ENCODE measurements at regions not wholly inside any gene's neighbourhood (a gene's known extent, or its start where the extent isn't known, plus 50 kb on each side); places are given as distances from the start of the nearest gene placed in this dataset.

DNA sequence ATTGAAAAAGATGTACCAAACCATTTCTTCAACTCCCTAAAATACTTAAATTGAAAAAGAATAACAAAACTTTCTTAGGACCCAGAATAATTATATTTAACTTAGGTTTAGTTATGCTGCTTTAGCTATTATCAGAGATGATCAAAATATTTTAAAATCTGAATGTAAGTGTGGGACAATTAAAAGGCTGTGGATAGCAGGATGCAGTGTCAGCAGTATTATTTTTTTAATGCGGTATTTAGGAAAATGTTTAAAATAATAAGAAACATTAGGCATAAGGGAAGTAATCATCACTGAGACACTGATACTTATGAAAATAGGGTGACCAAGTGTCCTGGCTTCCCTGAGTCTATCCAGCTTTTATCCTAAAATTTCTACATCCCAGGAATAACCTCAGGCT lies 161.5 kb upstream of the PTCHD4 start:
- DNase-seq (ENCODE audit: low spot score), result no peak
- TF ChIP-seq, protein P1, sequence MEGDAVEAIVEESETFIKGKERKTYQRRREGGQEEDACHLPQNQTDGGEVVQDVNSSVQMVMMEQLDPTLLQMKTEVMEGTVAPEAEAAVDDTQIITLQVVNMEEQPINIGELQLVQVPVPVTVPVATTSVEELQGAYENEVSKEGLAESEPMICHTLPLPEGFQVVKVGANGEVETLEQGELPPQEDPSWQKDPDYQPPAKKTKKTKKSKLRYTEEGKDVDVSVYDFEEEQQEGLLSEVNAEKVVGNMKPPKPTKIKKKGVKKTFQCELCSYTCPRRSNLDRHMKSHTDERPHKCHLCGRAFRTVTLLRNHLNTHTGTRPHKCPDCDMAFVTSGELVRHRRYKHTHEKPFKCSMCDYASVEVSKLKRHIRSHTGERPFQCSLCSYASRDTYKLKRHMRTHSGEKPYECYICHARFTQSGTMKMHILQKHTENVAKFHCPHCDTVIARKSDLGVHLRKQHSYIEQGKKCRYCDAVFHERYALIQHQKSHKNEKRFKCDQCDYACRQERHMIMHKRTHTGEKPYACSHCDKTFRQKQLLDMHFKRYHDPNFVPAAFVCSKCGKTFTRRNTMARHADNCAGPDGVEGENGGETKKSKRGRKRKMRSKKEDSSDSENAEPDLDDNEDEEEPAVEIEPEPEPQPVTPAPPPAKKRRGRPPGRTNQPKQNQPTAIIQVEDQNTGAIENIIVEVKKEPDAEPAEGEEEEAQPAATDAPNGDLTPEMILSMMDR (IDR thresholded peaks at IDR 0.05; ENCODE audit: borderline replicate concordance, control extremely low read depth, extremely low read depth, insufficient read depth, missing control alignments), result no peak
- in situ Hi-C loops (cut with MboI; ENCODE audit: low sequenced_read_pairs, unreplicated experiment), result no loop called here

DNA sequence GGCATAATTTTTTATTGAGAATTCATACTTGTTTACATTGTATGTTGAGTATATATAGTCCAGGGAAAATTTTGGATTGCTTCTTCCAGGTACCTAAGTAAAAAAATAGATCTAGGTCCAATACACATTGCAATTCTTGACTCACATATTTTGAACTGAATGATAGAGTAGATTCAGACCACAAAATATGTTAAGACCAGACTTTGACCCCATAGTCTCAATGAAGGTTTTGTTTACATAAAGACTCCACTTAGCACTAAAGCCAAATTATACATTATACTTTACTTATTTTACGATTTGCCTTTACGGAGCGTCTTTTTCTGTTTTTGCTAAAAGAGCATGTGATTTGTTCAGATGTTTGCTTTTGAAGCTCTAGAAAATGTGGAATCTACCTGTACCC lies 144.1 kb upstream of the PTCHD4 start:
- in situ Hi-C loops (cut with MboI; ENCODE audit: low sequenced_read_pairs, unreplicated experiment), result no loop called here
- no peak for DNase-seq (ENCODE audit: low spot score)
- TF ChIP-seq, protein P1 (IDR thresholded peaks at IDR 0.05; ENCODE audit: borderline replicate concordance, control extremely low read depth, extremely low read depth, insufficient read depth, missing control alignments), result no peak

DNA sequence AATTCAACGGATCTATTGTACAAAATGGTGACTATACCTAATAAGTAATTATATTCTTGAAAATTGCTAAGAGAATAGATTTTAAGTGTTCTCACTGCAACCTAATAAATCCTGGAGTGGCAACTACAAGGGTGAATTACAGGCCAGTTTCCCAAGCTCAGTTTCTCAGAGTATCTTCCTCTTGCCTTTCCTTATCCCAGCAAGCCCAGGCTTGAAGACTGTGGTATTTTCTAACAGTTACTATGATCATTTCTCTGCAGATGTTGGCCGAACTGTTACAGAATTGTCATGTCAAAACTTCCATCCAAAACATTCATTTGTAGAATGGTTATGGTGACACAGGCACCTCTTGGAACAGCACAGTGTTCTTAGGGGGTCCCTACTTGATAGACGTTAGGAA lies 138.1 kb upstream of the PTCHD4 start:
- no peak for DNase-seq (ENCODE audit: low spot score)
- TF ChIP-seq, protein P1 (IDR thresholded peaks at IDR 0.05; ENCODE audit: borderline replicate concordance, control extremely low read depth, extremely low read depth, insufficient read depth, missing control alignments), result no peak
- in situ Hi-C loops (cut with MboI; ENCODE audit: low sequenced_read_pairs, unreplicated experiment), result no loop called here

DNA sequence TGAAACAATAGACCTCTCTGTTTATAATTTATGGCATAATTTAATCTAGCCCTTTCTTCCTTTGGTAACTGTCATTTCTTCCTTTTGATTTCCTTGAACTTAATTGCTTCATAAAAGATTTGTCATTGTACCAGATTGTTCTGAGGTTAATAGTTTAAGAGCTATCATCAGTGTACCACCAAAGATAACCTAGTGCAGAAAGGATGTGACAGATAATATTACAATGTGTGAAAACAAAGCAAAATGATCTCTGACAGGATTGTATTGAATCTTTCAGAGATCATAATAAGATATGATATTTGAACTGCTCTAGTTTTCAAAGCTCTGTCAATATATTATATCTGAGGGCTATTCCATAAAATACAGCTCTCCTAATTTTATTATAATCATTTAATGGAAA lies 132.1 kb upstream of the PTCHD4 start:
- TF ChIP-seq, protein P1 (IDR thresholded peaks at IDR 0.05; ENCODE audit: borderline replicate concordance, control extremely low read depth, extremely low read depth, insufficient read depth, missing control alignments), result no peak
- in situ Hi-C loops (cut with MboI; ENCODE audit: low sequenced_read_pairs, unreplicated experiment), result no loop called here
- no peak for DNase-seq (ENCODE audit: low spot score)

DNA sequence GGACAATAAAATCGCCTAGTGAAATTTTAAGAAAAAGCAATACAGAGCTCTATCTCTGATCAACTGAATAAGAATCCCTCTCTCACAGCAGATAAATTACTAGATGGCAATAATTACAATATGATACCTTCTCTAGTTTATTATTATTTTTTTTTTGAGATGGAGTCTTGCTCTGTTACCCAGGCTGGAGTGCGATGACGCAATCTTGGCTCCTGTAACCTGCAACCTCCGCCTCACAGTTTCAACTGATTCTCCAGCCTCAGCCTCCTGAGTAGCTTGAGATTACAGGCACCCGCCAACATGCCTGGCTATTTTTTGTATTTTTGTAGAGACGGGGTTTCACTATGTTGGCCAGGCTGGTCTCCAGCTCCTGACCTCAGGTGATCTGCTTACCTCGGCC lies 129.3 kb upstream of the PTCHD4 start:
- TF ChIP-seq, protein P1 (IDR thresholded peaks at IDR 0.05; ENCODE audit: borderline replicate concordance, control extremely low read depth, extremely low read depth, insufficient read depth, missing control alignments), result no peak
- DNase-seq (ENCODE audit: low spot score), result no peak
- in situ Hi-C loops (cut with MboI; ENCODE audit: low sequenced_read_pairs, unreplicated experiment), result no loop called here

DNA sequence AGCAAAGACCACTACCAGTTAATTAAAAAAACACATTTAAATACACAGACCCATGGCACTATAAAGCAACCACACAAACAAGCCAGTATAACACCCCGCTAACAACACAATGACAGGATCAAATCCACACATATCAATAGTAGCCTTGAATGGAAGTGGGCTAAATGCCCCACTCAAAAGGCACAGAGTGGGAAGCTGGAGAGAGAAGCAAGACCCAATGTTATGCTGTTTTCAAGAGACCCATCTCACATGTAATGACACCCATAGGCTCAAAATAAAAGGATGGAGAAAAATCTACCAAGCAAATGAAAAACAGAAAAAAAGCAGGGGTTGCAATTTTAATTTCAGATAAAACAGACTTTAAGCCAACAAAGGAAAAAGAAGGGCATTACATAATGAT lies 125.4 kb upstream of the PTCHD4 start:
- in situ Hi-C loops (cut with MboI; ENCODE audit: low sequenced_read_pairs, unreplicated experiment), result no loop called here
- TF ChIP-seq, protein P1 (IDR thresholded peaks at IDR 0.05; ENCODE audit: borderline replicate concordance, control extremely low read depth, extremely low read depth, insufficient read depth, missing control alignments), result no peak
- no peak for DNase-seq (ENCODE audit: low spot score)

DNA sequence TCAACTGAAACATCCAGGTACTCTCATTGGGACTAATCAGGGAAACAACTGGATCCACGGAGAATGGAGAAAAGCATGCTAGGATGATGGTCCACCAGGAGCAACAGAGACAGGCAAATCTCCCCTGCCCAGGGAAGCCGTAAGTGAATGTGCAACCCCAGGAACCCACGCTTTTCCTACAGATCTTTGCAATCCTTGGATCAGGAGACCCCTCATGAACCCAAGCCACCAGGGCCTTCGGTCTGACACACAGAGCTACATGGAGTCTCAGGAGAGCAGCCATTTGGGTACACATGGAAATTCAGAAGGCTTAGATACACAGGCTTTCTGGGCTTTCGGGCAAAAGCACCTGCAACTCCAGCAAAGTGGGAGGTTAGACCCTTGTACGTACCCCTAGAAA lies 122.1 kb upstream of the PTCHD4 start:
- no peak for DNase-seq (ENCODE audit: low spot score)
- in situ Hi-C loops (cut with MboI; ENCODE audit: low sequenced_read_pairs, unreplicated experiment), result no loop called here

More for the DNA sequence above, 122.1 kb upstream of the PTCHD4 start:
- TF ChIP-seq, protein P1 (IDR thresholded peaks at IDR 0.05; ENCODE audit: borderline replicate concordance, control extremely low read depth, extremely low read depth, insufficient read depth, missing control alignments), result no peak

All from GM13976 (cell line).